HCT116 (cell line): ENCODE measurements at regions not wholly inside any gene's neighbourhood (a gene's known extent, or its start where the extent isn't known, plus 50 kb on each side); places are given as distances from the start of the nearest gene placed in this dataset.

Experiments
- ATAC-seq: fragments of 200-7000 bp; cut with Tn5 transposase; 2 replicates; pipeline ENCODE4 v1.9.1; 2020; ENCODE audit warnings: mild to moderate bottlenecking, moderate library complexity
- BruUV-seq: library from RNA; stranded (reverse); fragments of 400-500 nt; replicated peaks from 2 replicates; lab custom pipeline; 2021; lab: Mats Ljungman, UMichigan
- CTCF ChIA-PET: fragments of 300-600 bp; sonication (Branson Sonifier 250); formaldehyde crosslinking; loops from one replicate; lab custom pipeline; 2021; ENCODE audit warnings: antibody characterized with exemption; lab: Charles Lee
- POLR2A ChIA-PET: fragments of 300-600, 350-600 bp; sonication (Branson Sonifier 250); formaldehyde crosslinking; loops from one replicate; lab custom pipeline; 2021; ENCODE audit warnings: antibody characterized with exemption; lab: Charles Lee
- RAD21 ChIA-PET, 2 experiments: fragments of 300-600 bp; sonication (Branson Sonifier 250); formaldehyde crosslinking; loops; one replicate each; lab custom pipeline; 2023; ENCODE audit warnings: low total read pairs in 2 of 2; ENCODE audit not compliant: uncharacterized antibody in 2 of 2, unreplicated experiment in 2 of 2, low non-redundant PET in 1 of 2; lab: Charles Lee
- DNase-seq: peaks from one replicate; pipeline ENCODE4 v3.0.0-alpha.2; 2010; ENCODE audit warnings: low read depth, low spot score
- H2AFZ ChIP-seq: fragments of 200-600 bp; shearing (Covaris generic), sonication (generic); 2 replicates; pipeline ENCODE4 v1.6.1; 2017; ENCODE audit warnings: low read depth, mixed run types, mixed read lengths, antibody characterized with exemption, low read length; ENCODE audit not compliant: poor library complexity, severe bottlenecking
- H3K27ac ChIP-seq: 2 replicates; pipeline ENCODE4 v1.5.1; 2012; ENCODE audit warnings: low read depth, low read length
- H3K27me3 ChIP-seq: fragments of 200-600 bp; sonication (generic); 2 replicates; pipeline ENCODE4 v1.6.1; 2016; ENCODE audit warnings: mixed run types, low read length, mixed read lengths; ENCODE audit not compliant: insufficient read depth
- H3K36me3 ChIP-seq, 2 experiments: fragments of 200-500 bp in 1 of 2; fragments of 200-600 bp in 1 of 2; sonication (Bioruptor generic) in 1 of 2; sonication (generic) in 1 of 2; 2 replicates each; pipeline versions ENCODE4 v1.5.1 to v1.6.1; 2014 to 2016; ENCODE audit warnings: low read length in 2 of 2, inconsistent platforms in 1 of 2, mixed read lengths in 1 of 2, mixed run types in 1 of 2; ENCODE audit not compliant: insufficient read depth in 2 of 2, control insufficient read depth in 1 of 2
- H3K4me1 ChIP-seq, 2 experiments: fragments of 200-600 bp in 1 of 2; sonication (generic) in 1 of 2; 2 replicates each; pipeline versions ENCODE4 v1.5.1 to v1.6.1; 2012 to 2017; ENCODE audit warnings: low read length in 2 of 2, inconsistent platforms in 1 of 2, mild to moderate bottlenecking in 1 of 2, mixed read lengths in 1 of 2, mixed run types in 1 of 2, moderate library complexity in 1 of 2; ENCODE audit not compliant: insufficient read depth in 2 of 2, control insufficient read depth in 1 of 2
- H3K4me2 ChIP-seq: fragments of 200-600 bp; sonication (generic); 2 replicates; pipeline ENCODE4 v1.6.1; 2017; ENCODE audit warnings: mixed run types, low read length, mixed read lengths
- H3K4me3 ChIP-seq, 2 experiments: fragments of 200-600 bp in 1 of 2; sonication (generic) in 1 of 2; replicated peaks in 1 of 2; 2 replicates each; pipeline ENCODE4 v1.5.1; 2011 to 2016; ENCODE audit warnings: low read length in 2 of 2, control low read depth in 1 of 2, low read depth in 1 of 2, mild to moderate bottlenecking in 1 of 2, mixed read lengths in 1 of 2, mixed run types in 1 of 2
- H3K79me2 ChIP-seq: fragments of 200-600 bp; sonication (generic); 2 replicates; pipeline ENCODE4 v1.6.1; 2017; ENCODE audit warnings: mild to moderate bottlenecking, mixed run types, low read length, moderate library complexity, mixed read lengths; ENCODE audit not compliant: insufficient read depth
- H3K9ac ChIP-seq: fragments of 200-600 bp; sonication (generic); 2 replicates; pipeline ENCODE4 v1.6.1; 2016; ENCODE audit warnings: low read length, mixed read lengths
- H3K9me2 ChIP-seq: fragments of 200-600 bp; sonication (generic), shearing (Covaris generic); 2 replicates; pipeline ENCODE4 v1.6.1; 2017; ENCODE audit warnings: mixed run types, mild to moderate bottlenecking, moderate library complexity; ENCODE audit not compliant: insufficient read depth
- H3K9me3 ChIP-seq, 2 experiments: fragments of 200-500 bp in 1 of 2; fragments of 200-600 bp in 1 of 2; sonication (Bioruptor generic) in 1 of 2; sonication (generic) in 1 of 2; 2 replicates each; pipeline ENCODE4 v1.6.1; 2014 to 2017; ENCODE audit warnings: low read length in 2 of 2, mixed read lengths in 2 of 2, inconsistent platforms in 1 of 2, low read depth in 1 of 2, mild to moderate bottlenecking in 1 of 2, mixed run types in 1 of 2, moderate library complexity in 1 of 2; ENCODE audit not compliant: control insufficient read depth in 1 of 2, insufficient read depth in 1 of 2
- H4K20me1 ChIP-seq: fragments of 200-600 bp; sonication (generic), shearing (Covaris generic); 2 replicates; pipeline ENCODE4 v1.6.1; 2017; ENCODE audit warnings: mixed run types, mild to moderate bottlenecking, moderate library complexity; ENCODE audit not compliant: insufficient read depth
- CBX3 ChIP-seq: IDR thresholded peaks from 2 replicates; pipeline ENCODE4 v1.6.1; 2012; ENCODE audit warnings: low read depth
- CEBPB ChIP-seq: IDR thresholded peaks from 2 replicates; pipeline ENCODE4 v1.6.1; 2012; ENCODE audit warnings: low read depth
- CTCF ChIP-seq, 3 experiments: fragments of 200-600 bp in 1 of 3; sonication (generic) in 1 of 3; IDR thresholded peaks in 2 of 3; conservative IDR thresholded peaks in 1 of 3; 2 replicates each; pipeline ENCODE4 v1.5.1; 2012 to 2017; ENCODE audit warnings: low read depth in 2 of 3, low read length in 2 of 3, antibody characterized with exemption in 1 of 3, borderline replicate concordance in 1 of 3, control low read depth in 1 of 3, mild to moderate bottlenecking in 1 of 3, mixed read lengths in 1 of 3, mixed run types in 1 of 3, moderate library complexity in 1 of 3; ENCODE audit not compliant: insufficient read depth in 1 of 3
- EGR1 ChIP-seq: IDR thresholded peaks from 2 replicates; pipeline ENCODE4 v1.6.1; 2012; ENCODE audit warnings: low read depth
- ELF1 ChIP-seq: IDR thresholded peaks from 2 replicates; pipeline ENCODE4 v1.6.1; 2012; ENCODE audit warnings: low read depth, borderline replicate concordance
- EZH2 ChIP-seq: fragments of 200-600 bp; sonication (generic); IDR thresholded peaks from 2 replicates; pipeline ENCODE4 v1.6.1; 2017; ENCODE audit warnings: antibody characterized with exemption, mixed run types
- RAD21 ChIP-seq: IDR thresholded peaks from 2 replicates; pipeline ENCODE4 v1.6.1; 2012; ENCODE audit warnings: low read depth, mild to moderate bottlenecking
- REST ChIP-seq: IDR thresholded peaks from 2 replicates; pipeline ENCODE4 v1.6.1; 2012; ENCODE audit warnings: low read depth
- SP1 ChIP-seq: IDR thresholded peaks from 2 replicates; pipeline ENCODE4 v1.6.1; 2012; ENCODE audit warnings: low read depth
- SRF ChIP-seq: IDR thresholded peaks from 2 replicates; pipeline ENCODE4 v1.6.1; 2012; ENCODE audit warnings: low read depth
- TCF7L2 ChIP-seq: IDR thresholded peaks from 2 replicates; pipeline ENCODE4 v1.7.0; 2011; ENCODE audit warnings: borderline replicate concordance, inconsistent platforms; ENCODE audit not compliant: insufficient read depth, insufficient read length; ENCODE audit errors: extremely low read depth
- YY1 ChIP-seq: IDR thresholded peaks from 2 replicates; pipeline ENCODE4 v1.6.1; 2011; ENCODE audit warnings: low read length, low read depth, moderate library complexity, mild to moderate bottlenecking; ENCODE audit not compliant: insufficient replicate concordance; ENCODE audit errors: extremely low read depth
- ZBTB33 ChIP-seq: IDR thresholded peaks from 2 replicates; pipeline ENCODE4 v1.6.1; 2011; ENCODE audit warnings: mild to moderate bottlenecking, low read length, moderate library complexity; ENCODE audit not compliant: insufficient replicate concordance; ENCODE audit errors: extremely low read depth
- ZFX ChIP-seq: fragments of 450-650 bp; IDR thresholded peaks from 2 replicates; pipeline ENCODE4 v1.6.1; 2017
- ZNF274 ChIP-seq: fragments of 200-500 bp; sonication (Bioruptor generic); IDR thresholded peaks from 2 replicates; pipeline ENCODE4 v1.6.1; 2014; ENCODE audit warnings: mild to moderate bottlenecking, low read depth, low read length, inconsistent platforms
- intact Hi-C: fragments of 100-400 bp; cut with micrococcal nuclease; formaldehyde crosslinking; loops from 2 replicates; pipeline ENCODE4 v1.10.0; 2022

- no peak for DNase-seq
- H3K27ac ChIP-seq, result no peak overlapping the region
- no peaks in the 10 kb centered on the region for H3K79me2 ChIP-seq
- H3K27me3 ChIP-seq, result no peaks in the 10 kb centered on the region
- TF ChIP-seq YY1 (no peak), EZH2 (no peak), ZNF274 (no peak), CBX3 (no peak), SP1 (no peak), TCF7L2 (no peak), RAD21 (no peak), ZBTB33 (no peak), SRF (no peak), ZFX (no peak), ELF1 (no peak), CTCF (IDR thresholded peaks at IDR 0.05 in 2 of 3, conservative IDR thresholded peaks at IDR 0.05 in 1 of 3; ENCODE audit: borderline replicate concordance in 1 of 3, insufficient read depth in 1 of 3, low read depth in 2 of 3, low read length in 2 of 3) (no peak), REST (no peak), EGR1 (no peak), CEBPB (no peak)
- BruUV-seq, result no TSS peak
- no peaks in the 10 kb centered on the region for H3K36me3 ChIP-seq
- RAD21 ChIA-PET, result no interaction called here
- H3K4me1 ChIP-seq, result no peaks in the 10 kb centered on the region
- POLR2A ChIA-PET, result no interaction called here
- H3K9me2 ChIP-seq, result no peaks in the 10 kb centered on the region
- intact Hi-C loops, result no loop called here
- H4K20me1 ChIP-seq, result no peaks in the 10 kb centered on the region
- no peak for ATAC-seq
- H2AFZ ChIP-seq, result no peak overlapping the region
- CTCF ChIA-PET, result no interaction called here
- H3K4me2 ChIP-seq, result no peak overlapping the region
- no peaks in the 10 kb centered on the region for H3K9me3 ChIP-seq
- H3K9ac ChIP-seq, result no peak overlapping the region
- H3K4me3 ChIP-seq, result no peak overlapping the region
Observed at GRCh38 chr1:199612976-199613774, 414.3 kb upstream of the NR5A2 start.
